HAP-1 (cell line): ENCODE measurements at regions not wholly inside any gene's neighbourhood (a gene's known extent, or its start where the extent isn't known, plus 50 kb on each side); places are given as distances from the start of the nearest gene placed in this dataset.
A peak's percentile ranks its signal among the peaks of the same experiment; 100 is the strongest.

Experiments
- DNase-seq, 2 experiments: peaks; one replicate each; pipeline ENCODE4 v3.0.0-alpha.2; 2016 to 2020; ENCODE audit warnings: low spot score in 2 of 2
- H3K27me3 ChIP-seq: fragments of 250-450 bp; sonication (Bioruptor Pico); 2 replicates; pipeline ENCODE4 v1.5.1; 2020; ENCODE audit warnings: low read depth, mild to moderate bottlenecking, moderate library complexity
- H3K36me3 ChIP-seq: fragments of 250-450 bp; sonication (Bioruptor Pico); replicated peaks from 2 replicates; pipeline ENCODE4 v1.5.1; 2020; ENCODE audit warnings: mild to moderate bottlenecking
- H3K4me1 ChIP-seq: fragments of 250-450 bp; sonication (Bioruptor Pico); 2 replicates; pipeline ENCODE4 v1.5.1; 2020; ENCODE audit warnings: mild to moderate bottlenecking
- H3K4me3 ChIP-seq: fragments of 250-450 bp; sonication (Bioruptor Pico); 2 replicates; pipeline ENCODE4 v1.5.1; 2020; ENCODE audit warnings: mild to moderate bottlenecking, moderate library complexity
- H3K9me3 ChIP-seq: fragments of 250-450 bp; sonication (Bioruptor Pico); 2 replicates; pipeline ENCODE4 v1.5.1; 2020; ENCODE audit warnings: mild to moderate bottlenecking, moderate library complexity
- in situ Hi-C: fragments of 300-500 bp; cut with MboI; formaldehyde crosslinking; loops from 3 replicates; pipeline ENCODE4 v1.14.3; 2020; ENCODE audit warnings: low sequenced_read_pairs, inconsistent platforms, mixed read lengths

GRCh38 chr9:119968836-119969707 lies 599.8 kb upstream of the BRINP1 start:
- in situ Hi-C loops, result loop anchor here (25.0 kb wide), 1 partner anchor 368 kb away; no protein-coding TSS in a partner anchor
- Histone ChIP-seq H3K4me3 (no peak overlapping the region), H3K4me1 (no peaks in the 10 kb centered on the region), H3K27me3 (no peaks in the 10 kb centered on the region), H3K9me3 (no peaks in the 10 kb centered on the region), H3K36me3 (no peaks in the 10 kb centered on the region)
- peak; percentile 31 to 77 for DNase-seq

- Histone ChIP-seq H3K9me3 (no peaks in the 10 kb centered on the region), H3K4me3 (no peak overlapping the region), H3K4me1 (no peaks in the 10 kb centered on the region), H3K36me3 (no peaks in the 10 kb centered on the region), H3K27me3 (no peaks in the 10 kb centered on the region)
- in situ Hi-C loops, result loop anchor here (25.0 kb wide), 1 partner anchor 369 kb away; no protein-coding TSS in a partner anchor
- DNase-seq, result no peak
Observed at GRCh38 chr9:119967867-119968535, 598.8 kb upstream of the BRINP1 start.

- no peaks in the 10 kb centered on the region for H3K4me1 ChIP-seq
- H3K9me3 ChIP-seq, result no peaks in the 10 kb centered on the region
- H3K4me3 ChIP-seq, result no peak overlapping the region
- DNase-seq, result peak in 1 of 2 experiments; percentile 7
- no peaks in the 10 kb centered on the region for H3K27me3 ChIP-seq
- in situ Hi-C loops, result loop anchor here (25.0 kb wide), 1 partner anchor 373 kb away; no protein-coding TSS in a partner anchor
- H3K36me3 ChIP-seq, result no peaks in the 10 kb centered on the region
Observed at GRCh38 chr9:119963798-119964372, 594.6 kb upstream of the BRINP1 start.

- Histone ChIP-seq H3K9me3 (no peaks in the 10 kb centered on the region), H3K4me3 (no peak overlapping the region), H3K4me1 (no peaks in the 10 kb centered on the region), H3K27me3 (no peaks in the 10 kb centered on the region), H3K36me3 (no peaks in the 10 kb centered on the region)
- DNase-seq, result no peak
- in situ Hi-C loops, result loop anchor here (25.0 kb wide), 1 partner anchor 374 kb away; no protein-coding TSS in a partner anchor
Observed at GRCh38 chr9:119963258-119963797, 594.1 kb upstream of the BRINP1 start.

GRCh38 chr9:119961774-119962424 lies 592.7 kb upstream of the BRINP1 start:
- no peaks in the 10 kb centered on the region for H3K36me3 ChIP-seq
- H3K9me3 ChIP-seq, result no peaks in the 10 kb centered on the region
- H3K4me1 ChIP-seq, result no peaks in the 10 kb centered on the region
- no peaks in the 10 kb centered on the region for H3K27me3 ChIP-seq
- DNase-seq, result peak; percentile 32 to 72
- H3K4me3 ChIP-seq, result no peak overlapping the region
- in situ Hi-C loops, result loop anchor here (25.0 kb wide), 1 partner anchor 375 kb away; no protein-coding TSS in a partner anchor

- in situ Hi-C loops, result loop anchor here (25.0 kb wide), 1 partner anchor 377 kb away; no protein-coding TSS in a partner anchor
Observed at GRCh38 chr9:119959846-119960545, 590.8 kb upstream of the BRINP1 start.

GRCh38 chr9:119956111-119956510 lies 586.9 kb upstream of the BRINP1 start:
- Histone ChIP-seq H3K27me3 (peaks cover 9% of the 10 kb centered on the region), H3K9me3 (no peaks in the 10 kb centered on the region), H3K36me3 (no peaks in the 10 kb centered on the region), H3K4me1 (no peaks in the 10 kb centered on the region), H3K4me3 (no peak overlapping the region)
- DNase-seq, result no peak
- in situ Hi-C loops, result loop anchor here (25.0 kb wide), 1 partner anchor 381 kb away; no protein-coding TSS in a partner anchor

More at GRCh38 chr9:119959846-119960545, 590.8 kb upstream of the BRINP1 start:
- no peaks in the 10 kb centered on the region for H3K9me3 ChIP-seq
- H3K27me3 ChIP-seq, result peaks cover 3% of the 10 kb centered on the region
- H3K36me3 ChIP-seq, result no peaks in the 10 kb centered on the region
- DNase-seq, result no peak
- H3K4me1 ChIP-seq, result no peaks in the 10 kb centered on the region
- H3K4me3 ChIP-seq, result no peak overlapping the region

GRCh38 chr9:119955276-119955675 lies 586.0 kb upstream of the BRINP1 start:
- no peak overlapping the region for H3K4me3 ChIP-seq
- no peaks in the 10 kb centered on the region for H3K4me1 ChIP-seq
- H3K36me3 ChIP-seq, result no peaks in the 10 kb centered on the region
- no peak for DNase-seq
- no peaks in the 10 kb centered on the region for H3K9me3 ChIP-seq
- in situ Hi-C loops, result loop anchor here (25.0 kb wide), 1 partner anchor 382 kb away; no protein-coding TSS in a partner anchor
- peaks cover 9% of the 10 kb centered on the region for H3K27me3 ChIP-seq

- Histone ChIP-seq H3K9me3 (no peaks in the 10 kb centered on the region), H3K27me3 (peaks cover 9% of the 10 kb centered on the region), H3K4me3 (no peak overlapping the region), H3K36me3 (no peaks in the 10 kb centered on the region), H3K4me1 (no peaks in the 10 kb centered on the region)
- no peak for DNase-seq
- in situ Hi-C loops, result loop anchor here (25.0 kb wide), 1 partner anchor 386 kb away; no protein-coding TSS in a partner anchor
Observed at GRCh38 chr9:119951591-119951990, 582.4 kb upstream of the BRINP1 start.

GRCh38 chr9:119951090-119951489 lies 581.9 kb upstream of the BRINP1 start:
- Histone ChIP-seq H3K36me3 (no peaks in the 10 kb centered on the region), H3K4me3 (no peak overlapping the region), H3K4me1 (no peaks in the 10 kb centered on the region), H3K9me3 (no peaks in the 10 kb centered on the region), H3K27me3 (peaks cover 7% of the 10 kb centered on the region)
- DNase-seq, result no peak
- in situ Hi-C loops, result loop anchor here (25.0 kb wide), 1 partner anchor 386 kb away; no protein-coding TSS in a partner anchor

- in situ Hi-C loops, result no loop called here
- no peaks in the 10 kb centered on the region for H3K36me3 ChIP-seq
- no peaks in the 10 kb centered on the region for H3K9me3 ChIP-seq
- no peak for DNase-seq
- no peak overlapping the region for H3K4me3 ChIP-seq
- no peaks in the 10 kb centered on the region for H3K4me1 ChIP-seq
- H3K27me3 ChIP-seq, result no peaks in the 10 kb centered on the region; the same call in 1 of the 2 replicates
Observed at GRCh38 chr9:119945686-119946085, 576.5 kb upstream of the BRINP1 start.

GRCh38 chr9:119941091-119941490 lies 571.9 kb upstream of the BRINP1 start:
- Histone ChIP-seq H3K36me3 (no peaks in the 10 kb centered on the region), H3K4me1 (no peaks in the 10 kb centered on the region), H3K27me3 (no peaks in the 10 kb centered on the region), H3K9me3 (no peaks in the 10 kb centered on the region), H3K4me3 (no peak overlapping the region)
- in situ Hi-C loops, result no loop called here
- no peak for DNase-seq
